HG02943 (cell line): ENCODE measurements at regions not wholly inside any gene's neighbourhood (a gene's known extent, or its start where the extent isn't known, plus 50 kb on each side); places are given as distances from the start of the nearest gene placed in this dataset.
"Not testable (repeated sequence)": the region's sequence is repeated elsewhere in the genome, so short reads cannot be mapped to it uniquely, and the experiment has no call there.

ENCODE experiments used
- ATAC-seq: cut with Tn5 transposase; IDR thresholded peaks from one replicate; pipeline ENCODE4 v1.9.1; 2021; ENCODE audit warnings: mild to moderate bottlenecking, low read depth, moderate library complexity; ENCODE audit not compliant: unreplicated experiment

- ATAC-seq, result no peak
These were observed 639.0 kb downstream of the REEP3 start for GRCh38 chr10:64159910-64160872.

GRCh38 chr10:64170791-64171190 is 649.6 kb downstream of the REEP3 start:
- no peak for ATAC-seq

GRCh38 chr10:64173826-64174225 is 652.6 kb downstream of the REEP3 start:
- no peak for ATAC-seq

- ATAC-seq, result no peak
These were observed 653.6 kb downstream of the REEP3 start for GRCh38 chr10:64174666-64175255.

GRCh38 chr10:64175271-64175962 is 654.2 kb downstream of the REEP3 start:
- no peak for ATAC-seq

- no peak for ATAC-seq
These were observed 661.5 kb downstream of the REEP3 start for GRCh38 chr10:64182671-64183070.

- ATAC-seq, result no peak
These were observed 670.1 kb downstream of the REEP3 start for GRCh38 chr10:64191286-64191685.

GRCh38 chr10:64196638-64197315 is 675.6 kb downstream of the REEP3 start:
- no peak for ATAC-seq

- no peak for ATAC-seq
These were observed 680.7 kb downstream of the REEP3 start for GRCh38 chr10:64201936-64202335.

- ATAC-seq, result not testable (repeated sequence)
These were observed 683.3 kb downstream of the REEP3 start for GRCh38 chr10:64204504-64204903.

- ATAC-seq, result no peak
These were observed 685.2 kb downstream of the REEP3 start for GRCh38 chr10:64206409-64206808.

- ATAC-seq, result no peak
These were observed 688.4 kb downstream of the REEP3 start for GRCh38 chr10:64209561-64209960.

- ATAC-seq, result no peak
These were observed 689.0 kb downstream of the REEP3 start for GRCh38 chr10:64210211-64210610.

- no peak for ATAC-seq
These were observed 690.3 kb downstream of the REEP3 start for GRCh38 chr10:64211466-64211865.

- ATAC-seq, result no peak
These were observed 693.9 kb downstream of the REEP3 start for GRCh38 chr10:64215088-64215487.

- ATAC-seq, result no peak
These were observed 698.2 kb downstream of the REEP3 start for GRCh38 chr10:64219271-64220025.

GRCh38 chr10:64234489-64234888 is 713.3 kb downstream of the REEP3 start:
- ATAC-seq, result no peak

- ATAC-seq, result no peak
These were observed 736.5 kb downstream of the REEP3 start for GRCh38 chr10:64257704-64258103.

GRCh38 chr10:64261092-64261491 is 739.9 kb downstream of the REEP3 start:
- ATAC-seq, result peak; percentile 82

GRCh38 chr10:64261676-64262075 is 740.5 kb downstream of the REEP3 start:
- no peak for ATAC-seq
